ENCODE measurements at regions not wholly inside any gene's neighbourhood (a gene's known extent, or its start where the extent isn't known, plus 50 kb on each side); places are given as distances from the start of the nearest gene placed in this dataset.

DNA sequence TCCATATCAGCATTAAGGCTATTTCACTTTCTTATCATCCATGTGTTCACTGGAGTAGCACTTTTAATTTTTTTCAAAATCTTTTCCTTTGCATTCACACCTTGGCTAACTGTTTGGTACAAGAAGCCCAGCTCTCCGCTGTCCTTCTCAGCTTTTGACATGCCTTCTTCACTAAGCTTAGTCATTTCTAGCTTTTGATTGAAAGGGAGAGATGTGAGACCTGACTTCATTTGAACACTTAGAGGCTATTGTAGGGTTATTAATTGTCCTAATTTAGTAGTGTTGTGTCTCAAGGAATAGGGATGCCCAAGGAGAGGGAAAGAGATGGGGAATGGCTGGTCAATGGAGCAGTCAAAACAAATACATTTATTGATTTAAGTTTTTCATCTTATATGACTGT, 350.0 kb downstream of the CXCL12 start:
- no peak overlapping the region for H2BK12ac ChIP-seq (ENCODE audit: low read depth, low read length)
- H3K9me3 ChIP-seq (ENCODE audit: insufficient read depth in 2 of 2, low read depth in 1 of 2, low read length in 1 of 2), result no peaks in the 10 kb centered on the region
- H2BK15ac ChIP-seq (ENCODE audit: low read length), result no peak overlapping the region
- H3K56ac ChIP-seq (replicated peaks; ENCODE audit: insufficient read length, low read depth, low read length), result no peak overlapping the region
- no peak for FAIRE-seq
- H4K91ac ChIP-seq (replicated peaks; ENCODE audit: insufficient read length, low read length), result no peak overlapping the region
- ChIA-PET POLR2A (ENCODE audit: partially characterized antibody) (no interaction called here), CTCF (ENCODE audit: partially characterized antibody) (interaction anchor here (0.6 kb wide), 1 partner anchor 132 kb away, joined by 3 read pairs; no protein-coding TSS in a partner anchor)
- H2BK120ac ChIP-seq (replicated peaks; ENCODE audit: low read depth, low read length), result no peak overlapping the region
- H3K79me1 ChIP-seq (ENCODE audit: low read depth, low read length), result no peaks in the 10 kb centered on the region
- no peak overlapping the region for H2BK20ac ChIP-seq (ENCODE audit: low read length)
- no peak overlapping the region for H4K8ac ChIP-seq (ENCODE audit: extremely low read depth, insufficient read depth, low read length)
- no peak overlapping the region for H3K9ac ChIP-seq (replicated peaks in 1 of 4; ENCODE audit: extremely low read depth in 1 of 4, low read depth in 3 of 4, low read length in 3 of 4)
- no peak overlapping the region for H2AK5ac ChIP-seq (ENCODE audit: low read depth, low read length)
- TF ChIP-seq CREB1 (IDR thresholded peaks at IDR 0.05) (no peak), MAFK (IDR thresholded peaks at IDR 0.05; ENCODE audit: low read depth, low read length) (no peak), BRCA1 (IDR thresholded peaks at IDR 0.05; ENCODE audit: low read depth, low read length) (no peak), SUZ12 (IDR thresholded peaks at IDR 0.05; ENCODE audit: low read length) (no peak), BACH1 (IDR thresholded peaks at IDR 0.05; ENCODE audit: low read length) (no peak), SP2 (IDR thresholded peaks at IDR 0.05; ENCODE audit: low read length) (no peak), JUND (IDR thresholded peaks at IDR 0.05; ENCODE audit: low read length) (no peak), TBP (IDR thresholded peaks at IDR 0.05; ENCODE audit: low read depth, low read length) (no peak), HDAC6 (IDR thresholded peaks at IDR 0.05; ENCODE audit: low read depth, low read length) (no peak)
- TF ChIP-seq, protein P1, sequence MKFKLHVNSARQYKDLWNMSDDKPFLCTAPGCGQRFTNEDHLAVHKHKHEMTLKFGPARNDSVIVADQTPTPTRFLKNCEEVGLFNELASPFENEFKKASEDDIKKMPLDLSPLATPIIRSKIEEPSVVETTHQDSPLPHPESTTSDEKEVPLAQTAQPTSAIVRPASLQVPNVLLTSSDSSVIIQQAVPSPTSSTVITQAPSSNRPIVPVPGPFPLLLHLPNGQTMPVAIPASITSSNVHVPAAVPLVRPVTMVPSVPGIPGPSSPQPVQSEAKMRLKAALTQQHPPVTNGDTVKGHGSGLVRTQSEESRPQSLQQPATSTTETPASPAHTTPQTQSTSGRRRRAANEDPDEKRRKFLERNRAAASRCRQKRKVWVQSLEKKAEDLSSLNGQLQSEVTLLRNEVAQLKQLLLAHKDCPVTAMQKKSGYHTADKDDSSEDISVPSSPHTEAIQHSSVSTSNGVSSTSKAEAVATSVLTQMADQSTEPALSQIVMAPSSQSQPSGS (IDR thresholded peaks at IDR 0.05; ENCODE audit: low read length), result no peak
- H3K4ac ChIP-seq (replicated peaks; ENCODE audit: insufficient read length, low read depth, low read length), result no peak overlapping the region
- no peak for DNase-seq (ENCODE audit: low read depth in 1 of 2, low spot score in 2 of 2)
- no peak overlapping the region for H3K27ac ChIP-seq (ENCODE audit: low read depth, low read length)
- H3K4me1 ChIP-seq (replicated peaks in 1 of 4; ENCODE audit: control insufficient read depth in 3 of 4, insufficient read depth in 4 of 4, low read length in 3 of 4), result no peaks in the 10 kb centered on the region
- no peak overlapping the region for H2AFZ ChIP-seq (ENCODE audit: low read length)
- no peak overlapping the region for H3K4me2 ChIP-seq (ENCODE audit: insufficient read depth in 1 of 2, low read depth in 2 of 2, low read length in 2 of 2)
- no peak overlapping the region for H3K18ac ChIP-seq (ENCODE audit: extremely low read depth, low read length)
- H4K5ac ChIP-seq (ENCODE audit: insufficient read length, low read depth, low read length), result no peak overlapping the region
- no peak overlapping the region for H2BK5ac ChIP-seq (ENCODE audit: low read depth, low read length)
- H3K79me2 ChIP-seq (ENCODE audit: control insufficient read depth in 1 of 2, insufficient read depth in 2 of 2, low read length in 2 of 2), result no peaks in the 10 kb centered on the region
- H3K23ac ChIP-seq (ENCODE audit: insufficient read length), result no peak overlapping the region
- H3K27me3 ChIP-seq (replicated peaks in 1 of 4; ENCODE audit: control insufficient read depth in 3 of 4, extremely low read depth in 1 of 4, insufficient read depth in 3 of 4, low read length in 3 of 4), result no peaks in the 10 kb centered on the region
- no peak overlapping the region for H3K14ac ChIP-seq (ENCODE audit: insufficient read length)
- no peaks in the 10 kb centered on the region for H3K36me3 ChIP-seq (ENCODE audit: control insufficient read depth in 2 of 4, insufficient read depth in 4 of 4, low read length in 3 of 4)
- 100% methylated on average over 1 of the region's 1 CpG; no CpG with 5 or more reads in 1 of the 2 experiments for WGBS, 2 experiments (ENCODE audit: extremely low coverage in 1 of 2, insufficient coverage in 1 of 2, insufficient read length in 1 of 2, insufficient replicate concordance in 2 of 2, low coverage in 1 of 2, low lambda C conversion rate in 2 of 2, missing lambda C conversion rate in 1 of 2)
- no peak overlapping the region for H3K4me3 ChIP-seq (ENCODE audit: extremely low read depth in 1 of 4, insufficient read depth in 2 of 4, low read depth in 3 of 4, low read length in 4 of 4)
- H3K23me2 ChIP-seq (ENCODE audit: low read depth, low read length), result no peaks in the 10 kb centered on the region
- H4K20me1 ChIP-seq (replicated peaks in 1 of 2; ENCODE audit: control insufficient read depth in 1 of 2, insufficient read depth in 2 of 2, low read length in 2 of 2), result no peaks in the 10 kb centered on the region

All from H1 (cell line).